NCI-H82 treated with DMSO at 0.1 percent for 48 hours (cell line): ENCODE measurements at regions not wholly inside any gene's neighbourhood (a gene's known extent, or its start where the extent isn't known, plus 50 kb on each side); places are given as distances from the start of the nearest gene placed in this dataset.
"Not testable (repeated sequence)": the region's sequence is repeated elsewhere in the genome, so short reads cannot be mapped to it uniquely, and the experiment has no call there.

Source experiments
- DNase-seq: peaks from one replicate; lab custom pipeline; 2025; ENCODE audit not compliant: unreplicated experiment; lab: John Stamatoyannopoulos, UW

DNA sequence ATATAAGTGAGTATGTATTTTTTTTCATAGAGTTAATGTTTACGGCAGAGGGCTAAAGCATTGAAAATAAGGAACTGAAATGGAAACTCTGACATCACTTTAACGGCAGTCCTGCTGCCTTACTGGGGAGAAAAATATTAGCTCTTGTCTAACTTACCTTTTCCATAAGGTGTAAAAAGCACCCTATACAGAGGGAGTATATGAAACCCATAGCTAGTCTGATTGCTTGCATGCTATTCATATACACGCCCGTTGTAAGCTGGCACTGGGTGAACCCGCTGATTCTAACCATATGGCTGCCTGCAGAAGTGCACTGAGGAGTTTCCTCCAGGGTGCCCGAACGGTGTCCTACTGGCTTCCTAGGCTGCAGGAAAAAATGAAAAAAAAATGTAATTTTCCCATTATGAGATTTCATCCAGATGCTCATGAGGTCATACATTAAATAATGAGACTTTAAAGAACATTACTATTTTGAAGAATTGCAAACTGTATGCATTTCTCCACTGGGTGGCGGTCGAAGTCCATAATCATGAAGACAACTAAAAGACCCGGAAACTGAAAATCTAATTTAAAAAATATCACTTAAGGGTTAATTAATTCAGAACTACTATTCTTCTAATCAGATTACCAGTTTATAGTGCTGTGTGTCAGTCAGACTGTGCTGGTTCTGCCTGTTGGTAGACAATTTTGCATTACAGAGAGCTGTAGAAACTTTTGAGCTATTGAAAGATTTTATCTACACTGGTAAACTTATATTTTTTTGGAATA lies 144.7 kb downstream of the ALX1 start:
- no peak for DNase-seq

DNA sequence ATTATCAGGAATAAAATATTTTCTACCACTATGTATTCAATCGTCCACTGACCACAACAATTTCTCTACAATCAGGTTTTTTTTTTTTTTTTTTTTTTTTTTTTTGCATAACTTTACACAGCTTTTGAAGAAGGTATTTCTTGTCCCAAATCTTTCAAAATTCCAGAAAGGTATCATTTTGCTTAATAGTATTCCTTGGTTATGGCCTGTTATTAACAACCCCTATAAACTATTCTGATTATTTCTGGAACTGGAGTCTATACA lies 145.3 kb downstream of the ALX1 start:
- DNase-seq = no peak

DNA sequence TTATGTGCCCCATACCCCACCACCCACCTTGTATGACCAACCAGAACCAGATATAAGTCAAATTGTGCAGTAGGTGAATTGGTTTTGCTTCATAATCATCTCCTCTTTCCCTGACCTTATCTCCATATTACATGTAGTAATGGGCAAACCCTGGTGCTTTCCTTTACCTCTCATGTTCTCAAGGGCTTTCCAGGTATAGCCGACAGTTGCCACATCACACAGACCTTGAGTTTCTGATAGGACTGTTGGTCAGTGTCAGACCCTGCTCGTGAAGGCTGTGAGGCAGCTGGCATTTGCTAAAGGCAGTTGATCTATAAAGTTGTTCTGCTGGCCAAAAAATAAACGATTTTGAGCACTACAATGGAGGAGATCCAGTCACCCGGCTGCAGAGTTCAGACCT lies 145.9 kb downstream of the ALX1 start:
- DNase-seq = no peak

DNA sequence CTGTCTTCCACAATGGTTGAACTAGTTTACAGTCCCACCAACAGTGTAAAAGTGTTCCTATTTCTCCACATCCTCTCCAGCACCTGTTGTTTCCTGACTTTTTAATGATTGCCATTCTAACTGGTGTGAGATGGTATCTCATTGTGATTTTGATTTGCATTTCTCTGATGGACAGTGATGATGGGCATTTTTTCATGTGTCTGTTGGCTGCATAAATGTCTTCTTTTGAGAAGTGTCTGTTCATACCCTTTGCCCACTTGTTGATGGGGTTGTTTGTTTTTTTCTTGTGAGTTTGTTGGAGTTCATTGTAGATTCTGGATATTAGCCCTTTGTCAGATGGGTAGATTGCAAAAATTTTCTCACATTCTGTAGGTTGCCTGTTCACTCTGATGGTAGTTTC lies 153.1 kb downstream of the ALX1 start:
- DNase-seq = not testable (repeated sequence)

DNA sequence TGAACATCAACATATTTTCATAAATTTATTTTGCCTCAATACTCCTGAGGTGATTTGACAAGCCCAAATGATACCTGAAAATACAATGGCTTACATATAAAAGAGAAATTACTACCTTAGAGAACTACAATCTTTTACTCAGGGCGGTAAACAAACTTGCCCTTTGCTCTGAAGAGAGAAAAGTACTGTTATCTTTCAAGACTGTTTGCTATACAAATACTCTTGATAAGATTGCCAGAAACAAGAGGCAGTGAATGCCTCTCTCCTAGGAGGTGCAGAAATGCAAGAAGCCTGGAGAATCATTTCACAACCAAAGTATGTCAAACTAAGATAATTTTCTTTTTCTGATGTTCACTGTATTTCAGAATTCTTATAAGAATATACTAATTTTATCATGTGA lies 160.3 kb downstream of the ALX1 start:
- DNase-seq = no peak

DNA sequence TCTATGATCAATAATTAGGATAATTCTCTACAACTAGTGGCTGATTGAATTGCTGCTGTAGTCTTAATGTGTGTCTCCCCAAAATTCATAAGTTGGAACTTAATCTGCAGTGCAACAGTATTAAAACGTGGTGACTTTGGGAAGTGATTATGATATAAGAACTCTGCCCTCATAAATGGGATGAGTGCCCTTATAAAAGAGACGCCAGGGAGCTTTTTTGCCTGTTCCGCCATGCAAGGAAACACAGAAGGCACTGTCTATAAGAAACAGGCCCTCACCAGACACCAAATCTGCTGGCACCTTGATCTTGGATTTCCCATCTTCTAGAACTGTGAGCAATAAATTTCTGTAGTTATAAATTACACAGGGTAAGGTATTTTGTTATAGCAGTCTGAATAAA lies 161.0 kb downstream of the ALX1 start:
- no peak for DNase-seq

DNA sequence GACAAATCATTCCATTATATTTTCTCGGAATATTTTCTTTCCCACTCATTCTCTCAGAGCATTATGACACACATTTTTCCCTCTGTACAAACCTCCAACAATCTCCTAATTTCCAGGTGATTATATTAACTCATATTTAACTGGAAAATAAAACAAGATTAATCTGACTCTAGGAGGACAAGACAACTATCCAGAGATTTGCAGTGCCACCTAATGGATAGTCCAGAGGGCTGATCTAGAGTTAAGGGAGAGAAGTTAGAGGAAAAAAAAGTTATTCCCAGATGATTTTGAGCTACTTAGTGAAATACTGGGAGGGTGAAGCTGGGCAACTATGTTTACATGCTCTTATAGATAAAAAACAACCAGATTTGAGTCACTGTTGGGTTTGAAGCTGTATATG lies 161.7 kb downstream of the ALX1 start:
- DNase-seq = no peak

DNA sequence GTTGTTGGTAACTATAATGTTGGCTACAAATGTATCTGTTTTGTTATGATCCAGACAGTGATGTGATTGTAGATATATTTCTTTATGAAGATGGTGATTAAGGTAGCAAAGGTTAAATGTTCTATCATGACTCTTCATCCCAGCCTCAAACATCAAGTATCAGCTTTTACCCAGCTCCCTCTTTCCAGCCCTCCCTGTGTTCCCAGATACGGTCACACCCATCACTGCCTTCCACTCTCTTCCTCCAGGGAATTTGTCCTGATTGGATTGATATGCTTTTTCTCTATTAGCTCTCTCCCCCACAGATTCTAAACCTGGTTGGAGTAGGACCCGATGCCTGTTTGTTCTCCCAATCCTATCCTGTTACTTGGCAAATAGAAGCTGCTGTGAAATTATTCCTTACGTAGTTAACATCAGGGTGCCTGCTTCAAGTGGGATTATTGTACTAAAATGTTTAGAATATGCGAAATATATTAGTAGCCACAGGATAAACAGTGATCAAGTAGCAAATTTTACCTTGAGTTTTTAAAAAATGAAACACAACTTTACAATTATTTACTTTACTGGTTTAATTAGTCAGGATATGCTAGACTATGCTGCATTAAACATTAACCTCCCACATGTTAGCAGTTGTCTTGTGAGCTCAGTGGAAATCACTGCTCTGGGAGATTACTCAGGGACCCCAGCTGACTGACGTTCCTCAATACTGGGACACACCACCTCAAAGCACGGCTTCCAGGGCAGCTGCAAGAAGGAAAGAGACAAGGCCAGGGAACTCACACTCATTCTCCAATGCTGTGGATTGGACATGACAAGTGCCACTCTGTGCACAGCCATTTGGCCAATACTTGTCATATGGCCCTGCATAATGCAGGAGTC lies 165.3 kb downstream of the ALX1 start:
- no peak for DNase-seq

DNA sequence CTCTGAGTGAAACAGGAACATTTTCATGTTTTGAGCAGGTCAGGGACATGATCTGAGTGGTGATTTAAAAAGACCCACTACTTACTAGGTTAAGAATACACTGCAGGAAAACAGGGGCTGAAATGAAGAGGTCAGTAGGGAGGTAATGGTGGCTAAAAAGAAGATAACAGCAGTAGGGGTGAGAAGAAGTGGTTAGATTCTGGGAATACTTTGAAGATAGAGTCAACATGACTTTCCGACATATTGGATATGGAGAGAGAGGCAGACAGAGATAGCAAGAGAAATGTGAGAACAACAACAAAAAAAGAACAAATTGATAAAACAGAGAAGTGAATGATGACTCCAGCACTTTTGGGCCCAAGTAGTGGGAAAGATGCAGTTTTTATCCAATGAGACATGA lies 168.0 kb downstream of the ALX1 start:
- no peak for DNase-seq

DNA sequence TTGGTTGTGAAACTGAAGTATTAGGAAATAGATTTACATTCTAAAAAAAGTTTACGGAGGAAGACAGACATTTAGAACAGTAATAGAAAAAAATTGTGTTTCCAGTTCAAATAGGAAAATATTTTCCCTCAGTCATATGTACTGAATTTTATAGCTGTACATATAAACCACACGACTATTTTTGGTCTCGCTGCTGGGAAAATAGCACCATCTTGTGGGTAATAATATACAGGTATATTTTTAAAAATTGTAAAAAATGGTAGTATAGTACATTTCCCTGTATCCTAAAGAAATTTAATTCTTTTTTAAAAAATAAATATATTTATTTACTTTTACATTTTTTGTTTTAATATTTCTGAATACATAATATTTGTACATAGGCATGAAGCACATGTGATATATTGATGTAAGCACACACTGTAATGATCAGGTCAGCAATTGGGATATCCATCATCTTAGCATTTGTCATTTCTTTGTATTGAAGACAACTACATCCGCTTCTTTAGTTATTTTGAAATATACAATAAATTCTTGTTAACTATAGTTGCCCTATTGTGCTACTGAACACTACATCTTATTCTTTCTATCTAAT lies 168.6 kb downstream of the ALX1 start:
- no peak for DNase-seq

DNA sequence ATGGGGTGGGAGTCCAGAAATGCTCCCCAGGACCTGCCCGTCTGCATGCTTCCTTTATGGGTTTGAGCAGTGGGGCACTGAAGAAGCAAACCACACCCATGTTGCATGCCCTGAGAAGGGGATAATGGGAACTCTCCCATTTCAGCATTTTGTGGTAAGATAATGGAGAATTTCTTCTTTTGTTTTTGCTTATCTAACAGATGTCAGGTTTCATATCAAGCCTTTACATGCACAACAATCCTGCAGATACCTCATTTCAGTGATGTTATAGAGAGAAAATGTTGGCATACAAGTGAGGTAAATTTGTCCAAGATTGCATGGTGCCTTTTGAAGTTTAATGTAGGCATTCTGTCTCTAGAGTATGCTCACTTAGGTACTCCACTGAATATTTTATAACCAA lies 177.0 kb downstream of the ALX1 start:
- no peak for DNase-seq

DNA sequence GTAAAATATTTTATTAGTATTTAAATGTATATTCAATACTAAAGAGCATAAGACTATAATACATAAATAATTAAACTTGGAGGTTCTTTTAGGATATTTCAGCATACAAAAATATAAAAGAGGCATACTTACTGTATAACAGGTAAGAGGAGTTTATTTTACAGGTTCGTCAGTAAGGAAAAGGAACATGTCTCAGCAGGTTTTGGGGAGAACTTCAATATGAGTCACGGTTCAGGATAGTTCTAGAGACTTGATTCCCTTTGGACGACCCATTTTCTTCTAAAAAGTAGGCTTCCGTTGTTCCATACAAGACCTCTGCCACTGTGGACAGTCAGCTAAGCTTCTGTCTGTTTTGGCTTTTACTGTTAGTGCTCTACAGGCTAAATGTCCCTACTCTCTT lies 181.1 kb downstream of the ALX1 start:
- no peak for DNase-seq

DNA sequence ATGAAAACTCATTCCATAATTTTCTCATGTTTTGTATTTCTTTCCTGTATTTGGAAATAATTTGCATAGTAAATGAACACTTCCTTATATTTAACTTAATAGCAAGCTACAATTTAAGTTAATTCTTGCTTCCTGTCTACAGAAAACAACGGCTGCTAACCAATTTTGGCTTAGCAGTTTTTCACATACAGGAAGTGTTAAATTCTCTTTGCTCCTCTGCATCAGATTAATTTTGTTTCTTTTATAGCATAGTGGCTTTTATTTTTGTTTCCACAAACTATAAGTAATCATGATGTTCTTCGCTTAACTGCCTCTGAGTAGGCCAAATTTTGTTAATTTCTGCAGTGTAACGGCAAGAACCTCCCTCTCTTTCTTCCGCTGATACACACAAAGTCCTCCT lies 182.9 kb downstream of the ALX1 start:
- DNase-seq = no peak

DNA sequence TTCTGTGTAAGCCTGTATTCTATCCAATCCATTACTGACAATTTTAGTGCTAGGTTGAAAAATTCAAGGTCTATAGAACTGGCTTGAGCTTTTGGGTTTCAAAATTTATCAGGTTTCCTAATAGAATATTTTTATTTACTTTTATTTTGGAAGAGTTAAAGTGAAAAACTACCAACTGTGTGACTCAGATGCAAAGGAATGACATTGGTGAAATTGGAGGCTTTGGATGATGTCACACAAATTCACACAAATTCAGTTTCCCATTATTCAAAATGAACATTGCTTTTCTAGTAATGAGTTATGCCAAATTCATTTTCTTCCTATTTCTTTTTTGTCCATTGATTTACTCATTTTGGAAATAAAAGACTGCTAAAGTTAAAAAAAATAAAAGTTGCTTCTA lies 186.9 kb downstream of the ALX1 start:
- no peak for DNase-seq

DNA sequence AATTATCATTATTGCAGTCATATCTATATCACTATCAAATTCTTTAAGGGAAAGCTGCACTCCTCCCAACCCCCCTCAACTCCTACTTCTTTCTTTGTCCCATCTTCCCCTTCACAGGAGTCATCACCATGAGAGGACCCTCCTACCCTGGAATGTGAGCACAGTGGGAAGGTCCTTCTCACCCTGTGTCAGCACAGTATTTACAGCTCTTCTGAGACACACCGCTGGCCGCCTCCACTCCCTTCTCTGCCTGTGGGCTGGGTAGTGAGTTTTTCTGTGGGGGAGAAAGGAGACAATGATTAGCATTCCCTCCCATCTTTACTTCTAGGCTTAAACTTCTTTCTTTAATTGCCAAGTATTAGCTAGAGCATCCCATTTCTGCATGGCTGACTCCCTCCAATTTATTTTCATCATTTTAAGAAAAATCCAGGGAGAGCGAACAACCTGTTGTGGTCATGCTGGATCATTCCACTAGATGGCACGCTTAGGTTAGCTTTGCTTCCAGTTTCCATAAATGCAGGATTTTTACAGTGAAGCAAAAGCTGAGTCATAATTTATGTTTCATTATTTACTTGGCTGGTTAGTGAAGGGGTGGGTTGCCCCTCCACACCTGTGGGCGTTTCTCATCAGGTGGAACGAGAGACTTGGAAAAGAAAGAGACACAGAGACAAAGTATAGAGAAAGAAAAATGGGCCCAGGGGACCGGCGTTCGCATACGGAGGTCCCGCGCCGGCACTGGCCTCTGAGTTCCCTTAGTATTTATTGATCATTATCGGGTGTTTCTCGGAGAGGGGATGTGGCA lies 188.5 kb downstream of the ALX1 start:
- no peak for DNase-seq

DNA sequence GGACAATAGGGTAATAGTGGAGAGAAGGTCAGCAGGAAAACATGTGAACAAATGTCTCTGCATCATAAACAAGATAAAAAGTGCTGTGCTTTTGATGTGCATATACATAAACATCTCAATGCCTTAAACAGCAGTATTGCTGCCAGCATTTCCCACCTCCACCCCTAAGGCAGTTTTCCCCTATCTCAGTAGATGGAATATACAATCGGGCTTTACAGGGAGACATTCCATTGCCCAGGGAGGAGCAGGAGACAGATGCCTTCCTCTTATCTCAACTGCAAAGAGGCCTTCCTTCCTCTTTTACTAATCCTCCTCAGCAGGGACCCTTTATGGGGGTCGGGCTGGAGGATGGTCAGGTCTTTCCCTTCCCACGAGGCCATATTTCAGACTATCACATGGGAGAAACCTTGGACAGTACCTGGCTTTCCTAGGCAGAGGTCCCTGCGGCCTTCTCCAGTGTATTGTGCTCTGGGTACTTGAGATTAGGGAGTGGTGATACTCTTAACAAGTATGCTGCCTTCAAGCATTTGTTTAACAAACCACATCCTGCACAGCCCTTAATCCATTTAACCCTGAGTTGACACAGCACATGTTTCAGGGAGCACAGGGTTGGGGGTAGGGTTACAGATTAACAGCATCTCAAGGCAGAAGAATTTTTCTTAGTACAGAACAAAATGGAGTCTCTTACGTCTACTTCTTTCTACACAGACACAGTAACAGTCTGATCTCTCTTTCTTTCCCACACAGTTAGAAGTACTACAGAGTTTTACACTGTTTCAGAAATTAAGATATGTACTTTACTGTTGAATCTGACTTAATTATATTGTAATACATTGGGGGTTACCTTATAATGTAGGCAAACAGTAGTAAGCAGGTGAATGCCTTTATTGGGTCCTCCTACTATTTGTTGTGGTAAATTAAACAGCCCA lies 189.4 kb downstream of the ALX1 start:
- peak; percentile 53 for DNase-seq

DNA sequence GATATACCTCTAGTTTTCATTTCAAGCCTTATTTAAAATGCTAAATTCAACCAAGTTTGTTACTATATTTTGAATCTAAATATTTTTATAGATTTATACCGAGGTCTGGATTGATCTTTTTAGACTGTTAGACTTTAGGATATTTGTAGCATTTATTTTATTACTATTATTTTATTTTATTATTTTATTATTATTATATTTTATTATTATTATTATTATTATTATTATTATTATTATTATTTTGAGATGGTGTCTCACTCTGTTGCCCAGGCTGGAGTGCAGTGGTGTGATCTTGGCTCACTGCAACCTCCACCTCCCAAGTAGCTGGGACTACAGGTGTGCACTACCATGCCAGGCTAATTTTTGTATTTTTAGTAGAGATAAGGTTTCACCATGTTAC lies 195.3 kb downstream of the ALX1 start:
- DNase-seq = not testable (repeated sequence)

DNA sequence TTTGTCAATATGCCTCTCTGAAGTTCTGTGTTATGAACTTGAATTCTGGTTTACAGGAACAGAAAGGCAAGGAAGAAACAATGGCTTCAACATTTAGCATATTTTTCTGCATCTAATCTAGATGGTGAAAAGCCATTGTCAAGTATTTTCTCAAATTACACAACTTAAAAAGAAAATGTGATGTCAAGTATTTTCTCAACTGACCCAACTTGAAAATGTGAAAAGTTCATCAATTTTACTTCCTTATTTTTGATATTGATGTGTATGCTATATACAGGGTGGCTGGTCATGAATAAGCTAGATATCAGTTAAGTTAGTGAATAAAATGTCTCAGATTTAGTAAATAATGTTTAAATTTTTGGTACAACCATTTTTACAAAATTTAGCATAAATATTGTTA lies 196.7 kb downstream of the ALX1 start:
- DNase-seq = no peak

DNA sequence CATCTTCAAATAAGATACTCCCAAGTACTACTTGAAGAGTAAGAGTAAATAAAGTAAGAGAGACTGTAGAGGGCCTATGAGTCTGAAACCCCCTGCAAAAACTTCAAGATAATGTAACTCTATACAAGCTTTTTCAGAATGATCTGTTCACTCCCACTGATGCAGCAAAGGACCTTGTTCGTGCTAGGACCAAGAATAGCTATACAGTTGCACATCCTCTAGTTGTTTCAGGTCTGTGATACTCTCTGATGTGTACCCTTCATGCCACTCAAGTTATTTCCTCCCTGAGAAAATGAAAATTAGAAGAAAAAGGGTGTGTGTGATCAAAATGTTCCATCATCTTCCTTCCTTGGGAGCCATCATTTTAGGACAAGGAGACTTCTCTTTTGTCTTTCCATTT lies 204.4 kb downstream of the ALX1 start:
- DNase-seq = no peak

DNA sequence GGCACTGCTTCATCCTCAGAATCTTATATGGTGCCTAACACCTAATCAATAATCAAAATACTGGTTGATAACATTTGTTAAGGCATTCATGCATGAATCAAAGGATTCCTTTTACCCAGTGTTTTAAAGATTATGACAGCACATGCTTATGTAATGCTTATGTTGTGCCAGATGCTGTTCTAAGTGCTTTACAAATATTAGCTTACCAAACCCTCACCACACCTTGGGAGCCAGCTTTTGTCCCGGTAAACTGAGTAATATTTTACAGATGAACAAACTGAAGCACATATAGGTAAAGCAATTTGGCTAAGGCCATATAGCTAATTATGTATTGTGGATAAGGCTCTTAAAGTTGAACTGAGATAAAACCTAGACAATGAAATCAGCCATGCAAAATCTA lies 209.2 kb downstream of the ALX1 start:
- DNase-seq = no peak
